Cardiac fibroblast (primary cell): ENCODE measurements at regions not wholly inside any gene's neighbourhood (a gene's known extent, or its start where the extent isn't known, plus 50 kb on each side); places are given as distances from the start of the nearest gene placed in this dataset.

ENCODE experiments used
- DNase-seq, 2 donors: peaks; one replicate each; pipeline versions ENCODE4 v3.0.0 to v3.0.0-alpha.2; 2010; ENCODE audit warnings: low read depth in 2 of 2
- H3K4me3 ChIP-seq, 2 donors: replicated peaks in 1 of 2; 1 replicate in 1 of 2; 2 replicates in 1 of 2; pipeline ENCODE4 v1.5.1; 2011; ENCODE audit warnings: low read depth in 2 of 2, low read length in 2 of 2, mild to moderate bottlenecking in 2 of 2, moderate library complexity in 1 of 2
- CTCF ChIP-seq: IDR thresholded peaks from one replicate; pipeline ENCODE4 v1.5.1; 2011; ENCODE audit warnings: low read depth, mild to moderate bottlenecking, low read length, inconsistent platforms

GRCh38 chr4:85419103-85419502 is 55.8 kb upstream of the ARHGAP24 start:
- DNase-seq, result no peak
- no peak for TF ChIP-seq CTCF
- no peak overlapping the region for H3K4me3 ChIP-seq

GRCh38 chr4:85420831-85421230 is 54.1 kb upstream of the ARHGAP24 start:
- DNase-seq, result no peak
- no peak for TF ChIP-seq CTCF
- H3K4me3 ChIP-seq, result no peak overlapping the region

- no peak overlapping the region for H3K4me3 ChIP-seq
- DNase-seq, result peak in 1 of 2 donors; percentile 26
- no peak for TF ChIP-seq CTCF
Measured at GRCh38 chr4:85423431-85423830, 51.5 kb upstream of the ARHGAP24 start.
